HepG2 (cell line): ENCODE measurements at regions not wholly inside any gene's neighbourhood (a gene's known extent, or its start where the extent isn't known, plus 50 kb on each side); places are given as distances from the start of the nearest gene placed in this dataset.

ENCODE experiments used
- FOXA1 ChIP-seq, 2 experiments: fragments of 450-650 bp in 1 of 2; sonication (generic) in 1 of 2; formaldehyde crosslinking in 1 of 2; IDR thresholded peaks; 2 replicates each; pipeline versions ENCODE4 v1.4.0 to v1.6.1; 2016 to 2020; ENCODE audit warnings: missing genetic modification reagents in 1 of 2
- FOXA3 ChIP-seq: IDR thresholded peaks from 2 replicates; pipeline ENCODE4 v1.6.1; 2016; ENCODE audit warnings: missing genetic modification reagents, missing compliant biosample characterization
- GATA4 ChIP-seq: sonication (generic); IDR thresholded peaks from 2 replicates; pipeline ENCODE4 v1.6.1; 2016; ENCODE audit warnings: antibody characterized with exemption, low read depth, borderline replicate concordance
- GATAD2A ChIP-seq: IDR thresholded peaks from 2 replicates; pipeline ENCODE4 v1.6.1; 2016
- NCOA2 ChIP-seq: sonication (generic); formaldehyde crosslinking; IDR thresholded peaks from 2 replicates; pipeline ENCODE4 v1.8.0; 2022; ENCODE audit warnings: inconsistent platforms
- ONECUT2 ChIP-seq: sonication (generic); formaldehyde crosslinking; IDR thresholded peaks from 2 replicates; pipeline ENCODE4 v1.4.0; 2020; ENCODE audit warnings: missing genetic modification reagents
- PAX8 ChIP-seq: sonication (generic); formaldehyde crosslinking; IDR thresholded peaks from 2 replicates; pipeline ENCODE4 v1.8.0; 2022; ENCODE audit warnings: mild to moderate bottlenecking, missing genetic modification reagents, borderline replicate concordance
- POLR2AphosphoS5 ChIP-seq: IDR thresholded peaks from 2 replicates; pipeline ENCODE4 v1.6.1; 2012; ENCODE audit warnings: low read depth, low read length
- SOX6 ChIP-seq, 2 experiments: fragments of 450-650 bp in 1 of 2; sonication (generic) in 1 of 2; formaldehyde crosslinking in 1 of 2; IDR thresholded peaks; 2 replicates each; pipeline versions ENCODE4 v1.4.0 to v1.6.1; 2017 to 2020; ENCODE audit warnings: antibody characterized with exemption in 1 of 2, mild to moderate bottlenecking in 1 of 2, missing genetic modification reagents in 1 of 2
- ZMAT3 ChIP-seq: sonication (generic); formaldehyde crosslinking; conservative IDR thresholded peaks from 2 replicates; pipeline ENCODE4 v1.7.0; 2021; ENCODE audit warnings: missing genetic modification reagents
- ZNF282 ChIP-seq: fragments of 450-650 bp; IDR thresholded peaks from 2 replicates; pipeline ENCODE4 v1.6.1; 2018; ENCODE audit not compliant: partially characterized antibody
- ZNF543 ChIP-seq: sonication (generic); formaldehyde crosslinking; IDR thresholded peaks from 2 replicates; pipeline ENCODE4 v1.4.0; 2020; ENCODE audit warnings: mild to moderate bottlenecking, missing genetic modification reagents
- ZNF552 ChIP-seq: sonication (generic); formaldehyde crosslinking; IDR thresholded peaks from 2 replicates; pipeline ENCODE4 v1.9.0; 2022; ENCODE audit warnings: missing genetic modification reagents, mild to moderate bottlenecking, borderline replicate concordance
- ZNF674 ChIP-seq: sonication (generic); formaldehyde crosslinking; IDR thresholded peaks from 2 replicates; pipeline ENCODE4 v1.5.0; 2020; ENCODE audit warnings: low read depth, mild to moderate bottlenecking, missing genetic modification reagents
- ZNF709 ChIP-seq: sonication (generic); formaldehyde crosslinking; IDR thresholded peaks from 2 replicates; pipeline ENCODE4 v1.5.0; 2020; ENCODE audit warnings: mild to moderate bottlenecking, missing genetic modification reagents
- TF ChIP-seq, protein P1 (sequence below): IDR thresholded peaks from 2 replicates; pipeline ENCODE4 v1.4.0; 2020; ENCODE audit warnings: mild to moderate bottlenecking, missing genetic modification reagents
- TF ChIP-seq, protein P2 (sequence below): sonication (generic); formaldehyde crosslinking; IDR thresholded peaks from 2 replicates; pipeline ENCODE4 v1.4.0; 2020; ENCODE audit warnings: missing genetic modification reagents, borderline replicate concordance
- TF ChIP-seq, protein P3 (sequence below): sonication (generic); formaldehyde crosslinking; IDR thresholded peaks from 2 replicates; pipeline ENCODE4 v1.5.0; 2020; ENCODE audit warnings: mild to moderate bottlenecking, missing genetic modification reagents
- TF ChIP-seq, protein P4 (sequence below): sonication (generic); formaldehyde crosslinking; IDR thresholded peaks from 2 replicates; pipeline ENCODE4 v1.5.1; 2020; ENCODE audit warnings: mild to moderate bottlenecking, moderate library complexity, missing genetic modification reagents
- TF ChIP-seq, protein P5 (sequence below): sonication (generic); IDR thresholded peaks from 2 replicates; pipeline ENCODE4 v1.6.1; 2016; ENCODE audit warnings: low read depth, borderline replicate concordance

DNA sequence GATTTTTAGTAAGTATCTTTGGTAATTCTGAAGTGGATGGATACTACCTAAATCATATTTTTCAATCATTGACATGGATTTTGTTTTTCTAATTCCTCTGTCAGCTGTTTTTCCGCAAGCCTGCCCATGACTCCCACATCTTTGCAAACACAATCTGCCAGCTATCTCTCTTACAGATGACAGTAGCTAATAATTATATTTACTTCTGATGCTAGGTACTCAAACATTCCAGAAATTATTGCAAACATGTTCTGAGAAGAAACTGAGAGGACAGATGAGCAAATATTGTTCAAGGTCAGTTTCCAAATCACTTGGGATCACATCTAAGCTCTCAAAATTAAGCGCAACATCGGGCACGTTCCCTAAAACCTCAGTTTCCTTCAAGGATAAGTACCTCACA, 270.0 kb upstream of the CDH19 start (continued):
- TF ChIP-seq, protein P1, sequence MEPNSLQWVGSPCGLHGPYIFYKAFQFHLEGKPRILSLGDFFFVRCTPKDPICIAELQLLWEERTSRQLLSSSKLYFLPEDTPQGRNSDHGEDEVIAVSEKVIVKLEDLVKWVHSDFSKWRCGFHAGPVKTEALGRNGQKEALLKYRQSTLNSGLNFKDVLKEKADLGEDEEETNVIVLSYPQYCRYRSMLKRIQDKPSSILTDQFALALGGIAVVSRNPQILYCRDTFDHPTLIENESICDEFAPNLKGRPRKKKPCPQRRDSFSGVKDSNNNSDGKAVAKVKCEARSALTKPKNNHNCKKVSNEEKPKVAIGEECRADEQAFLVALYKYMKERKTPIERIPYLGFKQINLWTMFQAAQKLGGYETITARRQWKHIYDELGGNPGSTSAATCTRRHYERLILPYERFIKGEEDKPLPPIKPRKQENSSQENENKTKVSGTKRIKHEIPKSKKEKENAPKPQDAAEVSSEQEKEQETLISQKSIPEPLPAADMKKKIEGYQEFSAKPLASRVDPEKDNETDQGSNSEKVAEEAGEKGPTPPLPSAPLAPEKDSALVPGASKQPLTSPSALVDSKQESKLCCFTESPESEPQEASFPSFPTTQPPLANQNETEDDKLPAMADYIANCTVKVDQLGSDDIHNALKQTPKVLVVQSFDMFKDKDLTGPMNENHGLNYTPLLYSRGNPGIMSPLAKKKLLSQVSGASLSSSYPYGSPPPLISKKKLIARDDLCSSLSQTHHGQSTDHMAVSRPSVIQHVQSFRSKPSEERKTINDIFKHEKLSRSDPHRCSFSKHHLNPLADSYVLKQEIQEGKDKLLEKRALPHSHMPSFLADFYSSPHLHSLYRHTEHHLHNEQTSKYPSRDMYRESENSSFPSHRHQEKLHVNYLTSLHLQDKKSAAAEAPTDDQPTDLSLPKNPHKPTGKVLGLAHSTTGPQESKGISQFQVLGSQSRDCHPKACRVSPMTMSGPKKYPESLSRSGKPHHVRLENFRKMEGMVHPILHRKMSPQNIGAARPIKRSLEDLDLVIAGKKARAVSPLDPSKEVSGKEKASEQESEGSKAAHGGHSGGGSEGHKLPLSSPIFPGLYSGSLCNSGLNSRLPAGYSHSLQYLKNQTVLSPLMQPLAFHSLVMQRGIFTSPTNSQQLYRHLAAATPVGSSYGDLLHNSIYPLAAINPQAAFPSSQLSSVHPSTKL (CRISPR knock-in tag) = peak; percentile 51; the same call in 1 of the 2 replicates
- TF ChIP-seq ONECUT2 (CRISPR knock-in tag) (no peak), ZNF709 (CRISPR knock-in tag) (no peak), GATAD2A (CRISPR knock-in tag) (peak; percentile 50), ZNF552 (CRISPR knock-in tag) (no peak), FOXA3 (peak; percentile 29; the same call in 1 of the 2 replicates), POLR2AphosphoS5 (no peak), ZMAT3 (CRISPR knock-in tag) (no peak), FOXA1 (IDR thresholded peaks at IDR 0.05) (no peak), FOXA1 (CRISPR knock-in tag; IDR thresholded peaks at IDR 0.05) (0 out of 2 replicates have a peak, but pooled peaks have one; percentile 7), SOX6 (IDR thresholded peaks at IDR 0.05) (no peak), SOX6 (CRISPR knock-in tag; IDR thresholded peaks at IDR 0.05) (no peak), PAX8 (no peak), NCOA2 (CRISPR knock-in tag) (peak; percentile 52; the same call in 1 of the 2 replicates), ZNF282 (no peak), ZNF674 (CRISPR knock-in tag) (no peak), GATA4 (no peak), ZNF543 (CRISPR knock-in tag) (no peak)
- TF ChIP-seq, protein P2, sequence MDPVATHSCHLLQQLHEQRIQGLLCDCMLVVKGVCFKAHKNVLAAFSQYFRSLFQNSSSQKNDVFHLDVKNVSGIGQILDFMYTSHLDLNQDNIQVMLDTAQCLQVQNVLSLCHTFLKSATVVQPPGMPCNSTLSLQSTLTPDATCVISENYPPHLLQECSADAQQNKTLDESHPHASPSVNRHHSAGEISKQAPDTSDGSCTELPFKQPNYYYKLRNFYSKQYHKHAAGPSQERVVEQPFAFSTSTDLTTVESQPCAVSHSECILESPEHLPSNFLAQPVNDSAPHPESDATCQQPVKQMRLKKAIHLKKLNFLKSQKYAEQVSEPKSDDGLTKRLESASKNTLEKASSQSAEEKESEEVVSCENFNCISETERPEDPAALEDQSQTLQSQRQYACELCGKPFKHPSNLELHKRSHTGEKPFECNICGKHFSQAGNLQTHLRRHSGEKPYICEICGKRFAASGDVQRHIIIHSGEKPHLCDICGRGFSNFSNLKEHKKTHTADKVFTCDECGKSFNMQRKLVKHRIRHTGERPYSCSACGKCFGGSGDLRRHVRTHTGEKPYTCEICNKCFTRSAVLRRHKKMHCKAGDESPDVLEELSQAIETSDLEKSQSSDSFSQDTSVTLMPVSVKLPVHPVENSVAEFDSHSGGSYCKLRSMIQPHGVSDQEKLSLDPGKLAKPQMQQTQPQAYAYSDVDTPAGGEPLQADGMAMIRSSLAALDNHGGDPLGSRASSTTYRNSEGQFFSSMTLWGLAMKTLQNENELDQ = no peak
- TF ChIP-seq, protein P3, sequence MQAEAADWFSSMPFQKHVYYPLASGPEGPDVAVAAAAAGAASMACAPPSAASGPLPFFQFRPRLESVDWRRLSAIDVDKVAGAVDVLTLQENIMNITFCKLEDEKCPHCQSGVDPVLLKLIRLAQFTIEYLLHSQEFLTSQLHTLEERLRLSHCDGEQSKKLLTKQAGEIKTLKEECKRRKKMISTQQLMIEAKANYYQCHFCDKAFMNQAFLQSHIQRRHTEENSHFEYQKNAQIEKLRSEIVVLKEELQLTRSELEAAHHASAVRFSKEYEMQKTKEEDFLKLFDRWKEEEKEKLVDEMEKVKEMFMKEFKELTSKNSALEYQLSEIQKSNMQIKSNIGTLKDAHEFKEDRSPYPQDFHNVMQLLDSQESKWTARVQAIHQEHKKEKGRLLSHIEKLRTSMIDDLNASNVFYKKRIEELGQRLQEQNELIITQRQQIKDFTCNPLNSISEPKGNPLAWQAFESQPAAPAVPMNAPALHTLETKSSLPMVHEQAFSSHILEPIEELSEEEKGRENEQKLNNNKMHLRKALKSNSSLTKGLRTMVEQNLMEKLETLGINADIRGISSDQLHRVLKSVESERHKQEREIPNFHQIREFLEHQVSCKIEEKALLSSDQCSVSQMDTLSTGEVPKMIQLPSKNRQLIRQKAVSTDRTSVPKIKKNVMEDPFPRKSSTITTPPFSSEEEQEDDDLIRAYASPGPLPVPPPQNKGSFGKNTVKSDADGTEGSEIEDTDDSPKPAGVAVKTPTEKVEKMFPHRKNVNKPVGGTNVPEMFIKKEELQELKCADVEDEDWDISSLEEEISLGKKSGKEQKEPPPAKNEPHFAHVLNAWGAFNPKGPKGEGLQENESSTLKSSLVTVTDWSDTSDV = no peak
- TF ChIP-seq, protein P4, sequence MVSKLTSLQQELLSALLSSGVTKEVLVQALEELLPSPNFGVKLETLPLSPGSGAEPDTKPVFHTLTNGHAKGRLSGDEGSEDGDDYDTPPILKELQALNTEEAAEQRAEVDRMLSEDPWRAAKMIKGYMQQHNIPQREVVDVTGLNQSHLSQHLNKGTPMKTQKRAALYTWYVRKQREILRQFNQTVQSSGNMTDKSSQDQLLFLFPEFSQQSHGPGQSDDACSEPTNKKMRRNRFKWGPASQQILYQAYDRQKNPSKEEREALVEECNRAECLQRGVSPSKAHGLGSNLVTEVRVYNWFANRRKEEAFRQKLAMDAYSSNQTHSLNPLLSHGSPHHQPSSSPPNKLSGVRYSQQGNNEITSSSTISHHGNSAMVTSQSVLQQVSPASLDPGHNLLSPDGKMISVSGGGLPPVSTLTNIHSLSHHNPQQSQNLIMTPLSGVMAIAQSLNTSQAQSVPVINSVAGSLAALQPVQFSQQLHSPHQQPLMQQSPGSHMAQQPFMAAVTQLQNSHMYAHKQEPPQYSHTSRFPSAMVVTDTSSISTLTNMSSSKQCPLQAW (CRISPR knock-in tag) = no peak
- TF ChIP-seq, protein P5, sequence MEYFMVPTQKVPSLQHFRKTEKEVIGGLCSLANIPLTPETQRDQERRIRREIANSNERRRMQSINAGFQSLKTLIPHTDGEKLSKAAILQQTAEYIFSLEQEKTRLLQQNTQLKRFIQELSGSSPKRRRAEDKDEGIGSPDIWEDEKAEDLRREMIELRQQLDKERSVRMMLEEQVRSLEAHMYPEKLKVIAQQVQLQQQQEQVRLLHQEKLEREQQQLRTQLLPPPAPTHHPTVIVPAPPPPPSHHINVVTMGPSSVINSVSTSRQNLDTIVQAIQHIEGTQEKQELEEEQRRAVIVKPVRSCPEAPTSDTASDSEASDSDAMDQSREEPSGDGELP = no peak
